Liver (tissue), 3 donors: ENCODE measurements at regions not wholly inside any gene's neighbourhood (a gene's known extent, or its start where the extent isn't known, plus 50 kb on each side); places are given as distances from the start of the nearest gene placed in this dataset.

ENCODE experiments used
- ATF3 ChIP-seq: IDR thresholded peaks from 2 replicates; pipeline ENCODE4 v1.6.1; 2016; ENCODE audit warnings: antibody characterized with exemption
- CTCF ChIP-seq: fragments of 150-350 bp; IDR thresholded peaks from 2 replicates; pipeline ENCODE4 v1.5.1; 2017; ENCODE audit warnings: improper control_type of control experiment, low read depth, low read length; ENCODE audit not compliant: missing input control
- EGR1 ChIP-seq, 2 donors: IDR thresholded peaks; 2 replicates each; pipeline ENCODE4 v1.6.1; 2016 to 2018; ENCODE audit warnings: antibody characterized with exemption in 2 of 2, low read depth in 2 of 2
- FOXA1 ChIP-seq: IDR thresholded peaks from 2 replicates; pipeline ENCODE4 v1.6.1; 2016; ENCODE audit warnings: antibody characterized with exemption
- GABPA ChIP-seq, 2 donors: IDR thresholded peaks in 1 of 2; conservative IDR thresholded peaks in 1 of 2; 2 replicates each; pipeline ENCODE4 v1.6.1; 2016; ENCODE audit warnings: antibody characterized with exemption in 2 of 2, mild to moderate bottlenecking in 1 of 2, moderate library complexity in 1 of 2
- JUND ChIP-seq, 2 donors: IDR thresholded peaks; 2 replicates each; pipeline ENCODE4 v1.6.1; 2016; ENCODE audit warnings: antibody characterized with exemption in 2 of 2
- MAX ChIP-seq: IDR thresholded peaks from 2 replicates; pipeline ENCODE4 v1.6.1; 2016; ENCODE audit warnings: antibody characterized with exemption
- RAD21 ChIP-seq, 2 donors: IDR thresholded peaks; 2 replicates each; pipeline ENCODE4 v1.6.1; 2016; ENCODE audit warnings: antibody characterized with exemption in 2 of 2, mild to moderate bottlenecking in 2 of 2
- REST ChIP-seq: IDR thresholded peaks from 2 replicates; pipeline ENCODE4 v1.6.1; 2016; ENCODE audit warnings: antibody characterized with exemption, mild to moderate bottlenecking
- RXRA ChIP-seq, 2 donors: IDR thresholded peaks; 2 replicates each; pipeline ENCODE4 v1.6.1; 2017 to 2018; ENCODE audit warnings: antibody characterized with exemption in 2 of 2, mild to moderate bottlenecking in 1 of 2
- SP1 ChIP-seq: IDR thresholded peaks from 2 replicates; pipeline ENCODE4 v1.6.1; 2018; ENCODE audit warnings: antibody characterized with exemption, mild to moderate bottlenecking
- TAF1 ChIP-seq: conservative IDR thresholded peaks from 2 replicates; pipeline ENCODE4 v1.6.1; 2016; ENCODE audit warnings: antibody characterized with exemption, mild to moderate bottlenecking
- YY1 ChIP-seq: IDR thresholded peaks from 2 replicates; pipeline ENCODE4 v1.6.1; 2016; ENCODE audit warnings: antibody characterized with exemption, mild to moderate bottlenecking
- ZBTB33 ChIP-seq: IDR thresholded peaks from 2 replicates; pipeline ENCODE4 v1.6.1; 2016; ENCODE audit warnings: antibody characterized with exemption
- donor health status: healthy.
- donor health status: healthy.

GRCh38 chr5:108484035-108484434, 102.1 kb upstream of the FBXL17 start:
- TF ChIP-seq RXRA (IDR thresholded peaks at IDR 0.05) (no peak), CTCF (no peak), GABPA (IDR thresholded peaks at IDR 0.05 in 1 of 2, conservative IDR thresholded peaks at IDR 0.05 in 1 of 2) (no peak), TAF1 (no peak), JUND (IDR thresholded peaks at IDR 0.05) (no peak), EGR1 (IDR thresholded peaks at IDR 0.05; ENCODE audit: low read depth in 2 of 2) (no peak), FOXA1 (no peak), MAX (no peak), REST (no peak), ATF3 (no peak), SP1 (no peak), RAD21 (IDR thresholded peaks at IDR 0.05) (no peak), YY1 (no peak), ZBTB33 (no peak)
